GM18502 (cell line): ENCODE measurements at regions not wholly inside any gene's neighbourhood (a gene's known extent, or its start where the extent isn't known, plus 50 kb on each side); places are given as distances from the start of the nearest gene placed in this dataset.
"Not testable (repeated sequence)": the region's sequence is repeated elsewhere in the genome, so short reads cannot be mapped to it uniquely, and the experiment has no call there.

ENCODE experiments used
- ATAC-seq: cut with Tn5 transposase; IDR thresholded peaks from one replicate; pipeline ENCODE4 v1.9.1; 2021; ENCODE audit warnings: mild to moderate bottlenecking; ENCODE audit not compliant: unreplicated experiment, poor library complexity

GRCh38 chr2:122034777-122035176 is 279.3 kb downstream of the TSN start:
- ATAC-seq, result no peak

DNA sequence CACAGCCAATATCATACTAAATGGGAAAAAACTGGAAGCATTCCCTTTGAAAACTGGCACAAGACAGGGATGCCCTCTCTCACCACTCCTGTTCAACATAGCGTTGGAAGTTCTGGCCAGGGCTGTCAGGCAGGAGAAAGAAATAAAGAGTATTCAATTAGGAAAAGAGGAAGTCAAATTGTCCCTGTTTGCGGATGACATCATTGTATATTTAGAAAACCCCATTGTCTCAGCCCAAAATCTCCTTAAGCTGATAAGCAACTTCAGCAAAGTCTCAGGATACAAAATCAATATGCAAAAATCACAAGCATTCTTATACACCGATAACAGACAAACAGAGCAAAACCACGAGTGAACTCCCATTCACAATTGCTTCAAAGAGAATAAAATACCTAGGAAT is 283.4 kb downstream of the TSN start:
- ATAC-seq, result not testable (repeated sequence)

GRCh38 chr2:122041455-122041854 is 286.0 kb downstream of the TSN start:
- no peak for ATAC-seq

GRCh38 chr2:122051659-122052058 is 296.2 kb downstream of the TSN start:
- ATAC-seq, result not testable (repeated sequence)

GRCh38 chr2:122055521-122055931 is 300.1 kb downstream of the TSN start:
- no peak for ATAC-seq

GRCh38 chr2:122056853-122057252 is 301.4 kb downstream of the TSN start:
- no peak for ATAC-seq

DNA sequence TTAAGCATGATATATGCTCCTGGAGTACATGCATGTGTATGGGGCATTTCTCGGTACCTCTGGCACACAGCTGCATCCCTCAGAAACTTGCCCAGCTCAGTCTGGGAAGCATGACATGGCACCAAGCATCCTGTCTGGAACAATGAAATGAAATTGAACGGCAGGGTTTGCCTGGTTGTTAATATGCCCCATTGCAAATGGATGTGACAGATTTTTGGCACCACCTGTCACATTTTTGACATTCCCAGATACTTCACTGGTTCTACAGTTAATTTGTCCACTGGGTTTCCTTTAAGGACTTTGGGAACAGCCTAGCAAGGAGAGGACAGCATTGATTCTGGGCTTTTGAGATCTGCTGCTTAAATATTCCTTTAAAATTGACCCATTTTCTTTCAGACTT is 305.8 kb downstream of the TSN start:
- ATAC-seq, result no peak

- no peak for ATAC-seq
Measured at GRCh38 chr2:122061831-122062230, 306.4 kb downstream of the TSN start.

GRCh38 chr2:122062506-122062905 is 307.1 kb downstream of the TSN start:
- no peak for ATAC-seq

DNA sequence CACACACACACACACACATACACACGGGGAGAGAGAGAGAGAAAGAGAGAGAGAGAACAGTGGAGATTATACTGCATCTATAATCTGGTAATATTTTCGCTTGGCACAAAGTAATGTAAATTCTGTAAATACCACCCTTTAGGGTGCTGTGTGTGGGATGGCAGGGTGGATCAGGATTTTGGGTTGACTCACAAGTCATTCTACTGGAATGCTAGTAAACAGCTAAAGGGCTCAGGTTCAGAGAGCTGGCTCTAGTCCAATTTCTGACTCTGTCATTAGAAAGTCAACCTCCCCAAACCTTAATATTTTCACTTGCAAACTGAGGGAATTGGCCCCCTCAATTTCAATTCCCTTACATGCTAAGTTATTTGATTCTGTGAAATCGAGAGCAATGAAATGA is 308.3 kb downstream of the TSN start:
- ATAC-seq, result no peak

DNA sequence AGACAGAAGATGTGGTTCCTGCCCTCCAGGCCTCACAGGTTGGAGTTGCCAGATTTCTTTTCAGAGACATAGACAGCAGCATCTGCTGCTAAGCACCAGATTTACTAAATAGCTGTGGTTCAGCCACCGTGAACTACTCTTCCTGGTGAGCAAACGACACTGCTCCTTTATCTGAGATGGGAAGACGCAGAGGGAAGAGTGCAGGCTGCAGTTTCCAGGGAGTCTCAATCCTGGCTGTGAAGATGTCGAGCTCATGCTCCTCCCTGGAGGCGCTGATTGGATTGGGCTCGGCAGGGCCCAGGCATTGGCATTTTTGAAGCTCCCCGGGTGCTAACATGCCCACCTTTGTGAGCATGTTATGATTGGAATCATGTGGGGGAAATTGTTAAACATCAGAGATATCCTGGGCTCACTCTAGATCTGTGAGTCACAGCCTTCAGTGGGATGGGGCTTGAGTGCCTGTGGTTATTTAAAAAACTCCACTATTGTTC is 314.8 kb downstream of the TSN start:
- no peak for ATAC-seq

- no peak for ATAC-seq
Measured at GRCh38 chr2:122072666-122073065, 317.2 kb downstream of the TSN start.

DNA sequence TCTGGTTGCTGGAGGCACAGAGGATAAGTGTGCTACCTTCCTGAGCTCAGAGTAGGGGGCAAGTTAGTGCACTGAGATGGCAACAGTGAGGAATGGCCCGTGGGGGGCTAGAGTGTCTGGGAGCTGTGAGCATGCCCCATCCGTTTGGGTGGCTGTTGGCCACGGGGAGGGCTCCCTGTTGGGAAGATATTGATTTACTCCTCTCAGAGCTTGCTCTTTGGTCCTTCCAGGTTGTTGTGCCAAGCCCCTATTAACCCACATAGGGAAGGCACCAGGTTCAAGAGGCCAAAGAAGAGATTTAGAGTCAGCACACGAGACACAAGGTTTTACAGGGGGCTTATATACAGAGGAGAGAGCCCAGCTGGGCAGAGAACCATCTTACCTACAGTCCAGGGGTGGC is 318.8 kb downstream of the TSN start:
- ATAC-seq, result no peak

DNA sequence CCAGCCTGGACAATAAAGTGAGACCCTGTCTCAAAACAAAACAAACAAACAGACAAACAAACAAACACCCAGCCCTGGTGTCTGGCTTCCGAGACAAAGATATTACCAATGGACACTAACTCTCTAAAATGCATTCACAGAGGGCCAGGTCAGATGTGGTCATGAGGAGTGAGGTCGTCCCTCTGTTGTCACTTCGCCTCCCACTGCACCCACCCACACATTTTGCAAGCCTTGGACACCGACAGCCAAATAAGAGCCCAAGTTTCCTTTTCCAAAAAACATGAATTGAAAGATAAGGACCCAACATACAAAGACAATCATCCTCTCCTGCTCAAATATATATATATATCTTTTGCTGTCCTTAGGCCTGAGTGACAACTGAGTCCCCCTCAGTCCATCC is 319.9 kb downstream of the TSN start:
- ATAC-seq, result no peak

DNA sequence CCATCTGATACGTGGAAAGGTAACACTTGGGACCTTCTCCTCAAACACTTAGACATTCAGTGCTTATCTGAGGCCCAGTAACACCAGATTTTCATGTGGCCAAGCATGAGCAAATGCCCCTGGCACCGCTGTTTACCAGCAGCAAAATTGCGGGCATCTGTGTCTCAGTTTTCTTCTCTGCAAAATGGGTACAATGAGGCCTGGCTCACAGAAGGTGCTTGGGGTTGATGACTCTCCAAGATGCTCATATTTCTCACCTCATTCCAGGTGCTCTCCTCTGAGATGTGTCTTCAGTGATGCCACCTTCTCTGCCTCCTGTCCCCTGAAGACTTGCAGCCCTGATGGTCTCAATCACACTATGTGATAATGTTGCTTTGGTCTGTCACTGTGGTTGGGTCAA is 321.7 kb downstream of the TSN start:
- no peak for ATAC-seq

DNA sequence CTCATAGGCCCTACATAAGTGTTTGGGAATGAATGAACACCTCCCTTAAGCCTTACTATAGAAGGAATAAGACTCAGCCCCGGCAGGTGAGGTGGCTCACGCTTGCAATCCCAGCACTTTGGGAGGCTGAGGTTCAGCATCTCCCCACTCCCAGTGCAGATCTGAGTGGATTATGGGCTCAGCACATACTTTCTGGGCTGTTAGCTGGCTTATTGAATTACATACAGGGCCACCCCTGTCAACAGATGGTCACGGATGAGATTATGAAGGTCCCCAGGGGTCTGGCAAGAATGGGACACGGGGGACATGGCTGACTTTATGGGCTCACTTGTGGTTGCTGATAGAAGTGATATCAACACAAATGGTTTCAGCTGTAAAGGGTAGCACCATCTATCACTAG is 322.3 kb downstream of the TSN start:
- ATAC-seq, result no peak

GRCh38 chr2:122078451-122078850 is 323.0 kb downstream of the TSN start:
- ATAC-seq, result no peak

DNA sequence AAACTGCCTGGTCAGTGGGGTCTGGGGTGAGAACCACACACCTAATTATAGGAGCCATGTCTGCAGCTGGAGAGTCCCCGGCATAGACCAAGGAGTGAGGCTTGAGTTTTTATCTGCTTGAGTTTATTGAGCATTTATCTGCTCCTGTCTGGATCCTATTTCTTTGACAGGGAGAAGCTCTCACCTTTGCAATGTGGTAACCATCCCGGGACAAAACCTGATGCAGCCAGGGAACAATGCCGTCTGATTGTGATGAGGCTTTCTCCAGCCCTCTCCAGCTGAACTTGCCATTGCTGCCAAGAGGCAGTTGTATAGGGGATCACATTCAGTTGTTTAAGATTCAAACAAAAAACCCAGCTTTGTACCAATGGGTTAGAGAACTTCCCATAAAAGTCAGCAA is 324.4 kb downstream of the TSN start:
- no peak for ATAC-seq

DNA sequence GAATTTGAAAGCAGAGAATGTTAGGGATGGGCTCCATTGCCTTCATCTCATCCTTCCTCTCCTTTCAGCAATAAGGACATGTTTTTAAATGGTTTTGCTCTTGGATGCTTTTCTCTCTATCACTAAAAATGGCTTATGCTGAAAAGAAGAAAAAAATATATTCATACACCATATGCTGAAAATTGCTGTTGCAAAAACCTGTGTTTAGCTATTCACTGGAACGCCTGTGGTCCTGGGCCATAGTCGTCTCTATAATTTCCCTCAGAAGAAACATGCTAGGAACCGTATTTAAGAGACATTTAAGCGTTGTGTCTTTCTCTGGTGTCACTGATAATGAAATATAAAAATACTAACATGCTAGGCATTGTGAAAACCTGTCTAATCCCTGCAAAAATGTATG is 324.9 kb downstream of the TSN start:
- ATAC-seq, result no peak

GRCh38 chr2:122080871-122081270 is 325.4 kb downstream of the TSN start:
- ATAC-seq, result no peak

- ATAC-seq, result no peak
Measured at GRCh38 chr2:122081751-122082150, 326.3 kb downstream of the TSN start.

GRCh38 chr2:122083256-122084048 is 328.0 kb downstream of the TSN start:
- ATAC-seq, result no peak
